HG03378 (cell line): ENCODE measurements at regions not wholly inside any gene's neighbourhood (a gene's known extent, or its start where the extent isn't known, plus 50 kb on each side); places are given as distances from the start of the nearest gene placed in this dataset.

Source experiments
- ATAC-seq: cut with Tn5 transposase; IDR thresholded peaks from one replicate; pipeline ENCODE4 v1.9.1; 2021; ENCODE audit warnings: mild to moderate bottlenecking, moderate library complexity; ENCODE audit not compliant: unreplicated experiment

GRCh38 chr13:34826432-34826831 is 115.6 kb upstream of the NBEA start:
- ATAC-seq: no peak

- no peak for ATAC-seq
Measured at GRCh38 chr13:34833562-34834182, 108.4 kb upstream of the NBEA start.

- no peak for ATAC-seq
Measured at GRCh38 chr13:34842466-34842865, 99.6 kb upstream of the NBEA start.

GRCh38 chr13:34847766-34848165 is 94.3 kb upstream of the NBEA start:
- ATAC-seq: no peak

GRCh38 chr13:34849406-34849805 is 92.7 kb upstream of the NBEA start:
- ATAC-seq: no peak

GRCh38 chr13:34853161-34853560 is 88.9 kb upstream of the NBEA start:
- ATAC-seq: no peak

- ATAC-seq: no peak
Measured at GRCh38 chr13:34857558-34858325, 84.3 kb upstream of the NBEA start.

- no peak for ATAC-seq
Measured at GRCh38 chr13:34862311-34862710, 79.8 kb upstream of the NBEA start.

- ATAC-seq: no peak
Measured at GRCh38 chr13:34862716-34863115, 79.4 kb upstream of the NBEA start.

GRCh38 chr13:34863360-34864135 is 78.5 kb upstream of the NBEA start:
- no peak for ATAC-seq

GRCh38 chr13:34864671-34865070 is 77.4 kb upstream of the NBEA start:
- ATAC-seq: no peak

GRCh38 chr13:34867590-34867989 is 74.5 kb upstream of the NBEA start:
- no peak for ATAC-seq

- ATAC-seq: no peak
Measured at GRCh38 chr13:34868733-34869132, 73.3 kb upstream of the NBEA start.

- ATAC-seq: no peak
Measured at GRCh38 chr13:34869696-34870095, 72.4 kb upstream of the NBEA start.

- ATAC-seq: no peak
Measured at GRCh38 chr13:34878329-34878728, 63.7 kb upstream of the NBEA start.

- ATAC-seq: no peak
Measured at GRCh38 chr13:34879851-34880250, 62.2 kb upstream of the NBEA start.

- ATAC-seq: no peak
Measured at GRCh38 chr13:34881494-34881893, 60.6 kb upstream of the NBEA start.

GRCh38 chr13:34883396-34883795 is 58.7 kb upstream of the NBEA start:
- no peak for ATAC-seq

GRCh38 chr13:34884366-34884765 is 57.7 kb upstream of the NBEA start:
- no peak for ATAC-seq

- ATAC-seq: no peak
Measured at GRCh38 chr13:34886121-34886875, 55.8 kb upstream of the NBEA start.

- no peak for ATAC-seq
Measured at GRCh38 chr13:34886987-34887386, 55.1 kb upstream of the NBEA start.
